Natural killer cell (primary cell): ENCODE measurements at regions not wholly inside any gene's neighbourhood (a gene's known extent, or its start where the extent isn't known, plus 50 kb on each side); places are given as distances from the start of the nearest gene placed in this dataset.

Experiments
- ATAC-seq, 3 donors: fragments of 150-1000 bp in 2 of 3; fragments of 200-7000 bp in 1 of 3; cut with Tn5 transposase; 1 replicate in 1 of 3; 2 replicates in 2 of 3; pipeline ENCODE4 v1.10.0; 2021; ENCODE audit warnings: mild to moderate bottlenecking in 2 of 3, moderate library complexity in 2 of 3
- DNase-seq, 2 donors: peaks; one replicate each; pipeline versions ENCODE4 v3.0.0 to v3.0.0-alpha.2; 2013 to 2021; ENCODE audit warnings: mixed read lengths in 1 of 2
- H3K27ac ChIP-seq: one replicate; pipeline ENCODE4 v1.5.1; 2013; ENCODE audit warnings: mild to moderate bottlenecking, low read length
- H3K27me3 ChIP-seq: one replicate; pipeline ENCODE4 v1.6.1; 2013; ENCODE audit warnings: low read length; ENCODE audit not compliant: control insufficient read depth, insufficient read depth
- H3K36me3 ChIP-seq: one replicate; pipeline ENCODE4 v1.6.1; 2013; ENCODE audit warnings: low read length; ENCODE audit not compliant: control insufficient read depth, insufficient read depth
- H3K4me1 ChIP-seq: one replicate; pipeline ENCODE4 v1.6.1; 2013; ENCODE audit warnings: low read length; ENCODE audit not compliant: control insufficient read depth, insufficient read depth
- H3K4me3 ChIP-seq: one replicate; pipeline ENCODE4 v1.5.1; 2013; ENCODE audit warnings: low read length
- H3K9me3 ChIP-seq: one replicate; pipeline ENCODE4 v1.6.1; 2013; ENCODE audit warnings: low read length; ENCODE audit not compliant: control insufficient read depth, insufficient read depth
- H3K27ac Mint-ChIP-seq, 2 donors: one replicate each; pipeline ENCODE4 v1.8.0; 2022; ENCODE audit warnings: mild to moderate bottlenecking in 2 of 2, mixed read lengths in 2 of 2, moderate library complexity in 1 of 2
- H3K27me3 Mint-ChIP-seq, 2 donors: one replicate each; pipeline ENCODE4 v1.8.0; 2022; ENCODE audit warnings: low read depth in 2 of 2, mixed read lengths in 2 of 2
- H3K36me3 Mint-ChIP-seq: one replicate; pipeline ENCODE4 v1.8.0; 2022; ENCODE audit warnings: mixed read lengths
- H3K4me1 Mint-ChIP-seq, 2 donors: one replicate each; pipeline ENCODE4 v1.8.0; 2022; ENCODE audit warnings: mixed read lengths in 2 of 2
- H3K4me3 Mint-ChIP-seq: one replicate; pipeline ENCODE4 v1.8.0; 2022; ENCODE audit warnings: mild to moderate bottlenecking, moderate library complexity, mixed read lengths
- H3K9me3 Mint-ChIP-seq, 2 donors: one replicate each; pipeline ENCODE4 v1.8.0; 2022; ENCODE audit warnings: mixed read lengths in 2 of 2
- WGBS: methylation state at CpG from one replicate; pipeline ENCODE4 v1.1.7; 2013; ENCODE audit warnings: missing lambda C conversion rate; ENCODE audit not compliant: insufficient coverage; 5-methylcytosine and 5-hydroxymethylcytosine counted together
- intact Hi-C: fragments of 100-400 bp; cut with micrococcal nuclease; formaldehyde crosslinking; loops from one replicate; pipeline ENCODE4 v1.14.2; 2022
- TF ChIP-seq, protein P1 (sequence below): fragments of 200-600 bp; IDR thresholded peaks from one replicate; pipeline ENCODE4 v1.8.0; 2022; ENCODE audit warnings: antibody characterized with exemption

DNA sequence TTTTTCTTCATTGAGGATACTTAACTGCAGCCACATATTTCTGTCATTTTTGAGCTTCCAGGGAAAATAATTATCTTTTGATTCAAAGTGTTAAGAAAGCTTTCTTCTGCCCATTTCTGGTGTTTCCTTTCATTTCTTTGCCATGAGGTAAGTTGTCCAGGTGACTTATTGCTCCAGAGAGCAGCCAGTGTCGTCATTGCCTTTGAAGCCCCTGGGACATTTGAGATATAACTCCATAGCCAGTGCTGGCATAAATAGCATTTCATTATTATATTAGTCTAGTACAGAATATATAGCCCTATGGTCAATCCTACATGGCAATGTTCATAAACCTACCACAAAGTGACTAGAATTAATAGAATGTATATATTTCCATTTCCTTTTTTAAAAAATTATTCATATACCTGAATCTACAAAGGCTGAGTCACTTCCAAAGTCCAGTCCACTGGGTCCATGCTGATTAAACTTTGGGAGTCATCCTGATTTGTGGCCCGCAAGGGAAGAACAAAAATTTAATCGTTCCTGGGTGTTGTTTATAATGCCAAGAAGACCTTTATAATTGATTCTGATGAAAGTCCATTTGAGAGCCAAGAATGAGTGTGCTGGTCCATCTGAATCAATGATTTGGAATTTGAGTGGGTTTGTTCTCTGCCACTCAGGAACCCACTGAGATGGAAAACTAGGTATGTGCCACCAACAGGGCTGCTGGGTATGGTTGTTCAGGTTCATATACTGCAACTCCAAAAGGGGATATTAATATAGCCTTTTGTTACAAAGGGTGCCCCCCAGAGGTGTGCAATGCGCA is 221.8 kb upstream of the PLXNA2 start:
- no peaks in the 10 kb centered on the region for H3K36me3 ChIP-seq
- no peaks in the 10 kb centered on the region for H3K4me1 ChIP-seq
- H3K9me3 Mint-ChIP-seq, result peaks cover 0 to 3% of the 10 kb centered on the region in 2 donors
- intact Hi-C loops, result no loop called here
- H3K4me1 Mint-ChIP-seq, result no peaks in the 10 kb centered on the region
- peaks cover 0 to 8% of the 10 kb centered on the region in 2 donors for H3K27me3 Mint-ChIP-seq
- DNase-seq (no peak), ATAC-seq (no peak)
- no peak overlapping the region for H3K27ac Mint-ChIP-seq
- H3K27ac ChIP-seq, result no peak overlapping the region
- no peaks in the 10 kb centered on the region for H3K27me3 ChIP-seq
- no peaks in the 10 kb centered on the region for H3K36me3 Mint-ChIP-seq
- H3K4me3 ChIP-seq, result no peak overlapping the region
- H3K9me3 ChIP-seq, result no peaks in the 10 kb centered on the region
- TF ChIP-seq, protein P1, sequence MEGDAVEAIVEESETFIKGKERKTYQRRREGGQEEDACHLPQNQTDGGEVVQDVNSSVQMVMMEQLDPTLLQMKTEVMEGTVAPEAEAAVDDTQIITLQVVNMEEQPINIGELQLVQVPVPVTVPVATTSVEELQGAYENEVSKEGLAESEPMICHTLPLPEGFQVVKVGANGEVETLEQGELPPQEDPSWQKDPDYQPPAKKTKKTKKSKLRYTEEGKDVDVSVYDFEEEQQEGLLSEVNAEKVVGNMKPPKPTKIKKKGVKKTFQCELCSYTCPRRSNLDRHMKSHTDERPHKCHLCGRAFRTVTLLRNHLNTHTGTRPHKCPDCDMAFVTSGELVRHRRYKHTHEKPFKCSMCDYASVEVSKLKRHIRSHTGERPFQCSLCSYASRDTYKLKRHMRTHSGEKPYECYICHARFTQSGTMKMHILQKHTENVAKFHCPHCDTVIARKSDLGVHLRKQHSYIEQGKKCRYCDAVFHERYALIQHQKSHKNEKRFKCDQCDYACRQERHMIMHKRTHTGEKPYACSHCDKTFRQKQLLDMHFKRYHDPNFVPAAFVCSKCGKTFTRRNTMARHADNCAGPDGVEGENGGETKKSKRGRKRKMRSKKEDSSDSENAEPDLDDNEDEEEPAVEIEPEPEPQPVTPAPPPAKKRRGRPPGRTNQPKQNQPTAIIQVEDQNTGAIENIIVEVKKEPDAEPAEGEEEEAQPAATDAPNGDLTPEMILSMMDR, result no peak
- 96% methylated on average over 3 of the region's 4 CpGs for WGBS
- H3K4me3 Mint-ChIP-seq, result no peak overlapping the region

DNA sequence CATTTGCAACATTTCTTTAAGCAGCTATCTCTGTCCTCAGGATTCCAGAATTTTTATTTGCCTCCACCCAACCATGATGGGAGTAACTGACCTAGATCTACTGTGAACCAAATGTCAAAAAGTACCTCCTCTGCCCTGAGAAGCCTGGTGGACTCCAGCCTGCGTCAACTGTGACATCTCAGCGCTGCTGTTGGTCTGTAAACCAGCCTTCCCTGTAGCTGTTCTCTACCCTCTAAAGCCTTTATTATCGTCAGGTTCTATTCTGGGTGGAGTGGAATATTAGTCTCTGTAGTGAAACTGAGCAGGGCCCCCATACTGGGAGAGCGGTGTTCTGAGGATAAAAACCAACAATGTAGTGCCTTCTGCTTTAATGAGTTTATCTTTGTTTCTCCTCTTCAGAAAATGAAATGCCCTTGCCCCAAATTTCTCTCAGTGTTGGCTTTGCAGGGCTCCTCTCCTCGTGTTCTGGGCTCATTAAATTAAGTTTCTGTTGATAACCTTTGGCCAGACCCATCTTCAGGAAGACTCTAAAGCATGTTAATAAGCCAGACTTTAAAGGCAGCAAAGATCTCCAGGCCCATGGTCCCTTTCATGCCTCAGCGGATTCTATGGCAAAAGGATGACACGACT is 223.1 kb upstream of the PLXNA2 start:
- H3K36me3 Mint-ChIP-seq, result no peaks in the 10 kb centered on the region
- peaks cover 0 to 3% of the 10 kb centered on the region in 2 donors for H3K9me3 Mint-ChIP-seq
- H3K27ac ChIP-seq, result no peak overlapping the region
- intact Hi-C loops, result no loop called here
- H3K27me3 Mint-ChIP-seq, result peaks cover 0 to 8% of the 10 kb centered on the region in 2 donors
- no peaks in the 10 kb centered on the region for H3K4me1 ChIP-seq
- no peak overlapping the region for H3K27ac Mint-ChIP-seq
- DNase-seq, result no peak
- H3K9me3 ChIP-seq, result no peaks in the 10 kb centered on the region
- H3K27me3 ChIP-seq, result no peaks in the 10 kb centered on the region
- no peaks in the 10 kb centered on the region for H3K4me1 Mint-ChIP-seq
- TF ChIP-seq, protein P1, result no peak
- ATAC-seq, result no peak
- WGBS, result 83% methylated on average over 7 of the region's 7 CpGs
- H3K36me3 ChIP-seq, result no peaks in the 10 kb centered on the region
- no peak overlapping the region for H3K4me3 ChIP-seq
- no peak overlapping the region for H3K4me3 Mint-ChIP-seq

DNA sequence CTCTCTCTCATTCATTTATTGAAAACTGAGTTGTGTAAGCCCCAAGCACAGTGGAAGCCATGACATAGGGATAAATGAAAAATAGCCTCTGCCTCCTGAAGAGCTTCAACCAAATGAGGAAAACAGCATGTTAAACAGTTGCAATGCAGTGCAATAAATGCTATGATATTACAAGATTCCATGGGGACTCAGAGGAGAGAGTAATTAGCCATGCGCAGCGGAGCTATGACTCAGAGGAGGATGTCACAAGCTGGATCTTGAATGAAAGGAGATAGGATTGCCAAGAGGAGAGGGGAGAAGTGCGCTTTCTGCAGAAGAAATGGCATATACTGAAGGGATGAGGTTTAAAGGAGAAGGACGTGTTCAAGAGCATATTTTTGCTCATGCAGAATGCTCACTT is 231.3 kb upstream of the PLXNA2 start:
- Histone ChIP-seq H3K27me3 (no peaks in the 10 kb centered on the region), H3K9me3 (no peaks in the 10 kb centered on the region), H3K4me1 (no peaks in the 10 kb centered on the region), H3K36me3 (no peaks in the 10 kb centered on the region), H3K4me3 (no peak overlapping the region), H3K27ac (no peak overlapping the region)
- no peaks in the 10 kb centered on the region for H3K4me1 Mint-ChIP-seq
- H3K27ac Mint-ChIP-seq, result no peak overlapping the region
- TF ChIP-seq, protein P1, result no peak
- 93% methylated on average over 3 of the region's 4 CpGs for WGBS
- ATAC-seq, result no peak
- no peaks in the 10 kb centered on the region for H3K9me3 Mint-ChIP-seq
- no peak for DNase-seq
- H3K36me3 Mint-ChIP-seq, result no peaks in the 10 kb centered on the region
- H3K4me3 Mint-ChIP-seq, result no peak overlapping the region
- intact Hi-C loops, result no loop called here
- peaks cover 0 to 2% of the 10 kb centered on the region in 2 donors for H3K27me3 Mint-ChIP-seq
